Transverse colon (tissue), 4 donors: ENCODE measurements at regions not wholly inside any gene's neighbourhood (a gene's known extent, or its start where the extent isn't known, plus 50 kb on each side); places are given as distances from the start of the nearest gene placed in this dataset.

Source experiments
- POLR2AphosphoS5 ChIP-seq, 3 donors: sonication (generic); formaldehyde crosslinking; IDR thresholded peaks; one replicate each; pipeline ENCODE4 v1.6.1; 2016; ENCODE audit warnings: antibody characterized with exemption in 3 of 3
- TF ChIP-seq, protein P1 (sequence below), 5 experiments: fragments of 200-600 bp in 3 of 5; fragments of 450-650 bp in 2 of 5; sonication (generic) in 3 of 5; IDR thresholded peaks; 1 replicate in 2 of 5; 2 replicates in 3 of 5; pipeline ENCODE4 v1.5.1; 2016 to 2017; ENCODE audit warnings: antibody characterized with exemption in 5 of 5, inconsistent platforms in 3 of 5, mild to moderate bottlenecking in 2 of 5, moderate library complexity in 1 of 5

DNA sequence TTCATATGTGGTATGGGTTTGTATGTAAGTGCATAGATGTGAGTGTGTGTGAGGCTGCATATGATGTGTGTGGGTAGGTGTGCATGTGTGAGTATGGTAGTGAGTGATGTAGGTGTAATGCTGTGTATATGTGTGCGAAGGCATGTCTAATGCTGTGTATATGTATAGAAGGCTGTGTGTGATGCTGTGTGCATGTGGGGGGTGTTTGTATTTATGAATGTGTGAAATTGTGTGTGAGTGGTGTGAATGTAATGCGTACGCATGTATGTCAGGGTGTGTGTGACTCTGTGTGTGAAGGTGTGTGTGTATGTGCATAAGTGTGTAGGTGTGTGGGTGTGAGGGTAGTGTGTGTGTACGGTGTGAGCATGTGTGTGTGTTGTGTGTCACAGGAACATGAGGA, 300.0 kb downstream of the OMA1 start:
- TF ChIP-seq, protein P1, sequence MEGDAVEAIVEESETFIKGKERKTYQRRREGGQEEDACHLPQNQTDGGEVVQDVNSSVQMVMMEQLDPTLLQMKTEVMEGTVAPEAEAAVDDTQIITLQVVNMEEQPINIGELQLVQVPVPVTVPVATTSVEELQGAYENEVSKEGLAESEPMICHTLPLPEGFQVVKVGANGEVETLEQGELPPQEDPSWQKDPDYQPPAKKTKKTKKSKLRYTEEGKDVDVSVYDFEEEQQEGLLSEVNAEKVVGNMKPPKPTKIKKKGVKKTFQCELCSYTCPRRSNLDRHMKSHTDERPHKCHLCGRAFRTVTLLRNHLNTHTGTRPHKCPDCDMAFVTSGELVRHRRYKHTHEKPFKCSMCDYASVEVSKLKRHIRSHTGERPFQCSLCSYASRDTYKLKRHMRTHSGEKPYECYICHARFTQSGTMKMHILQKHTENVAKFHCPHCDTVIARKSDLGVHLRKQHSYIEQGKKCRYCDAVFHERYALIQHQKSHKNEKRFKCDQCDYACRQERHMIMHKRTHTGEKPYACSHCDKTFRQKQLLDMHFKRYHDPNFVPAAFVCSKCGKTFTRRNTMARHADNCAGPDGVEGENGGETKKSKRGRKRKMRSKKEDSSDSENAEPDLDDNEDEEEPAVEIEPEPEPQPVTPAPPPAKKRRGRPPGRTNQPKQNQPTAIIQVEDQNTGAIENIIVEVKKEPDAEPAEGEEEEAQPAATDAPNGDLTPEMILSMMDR (IDR thresholded peaks at IDR 0.05): no peak
- TF ChIP-seq POLR2AphosphoS5 (IDR thresholded peaks at IDR 0.05): no peak
